Hepatocyte (in vitro differentiated cells): ENCODE measurements at regions not wholly inside any gene's neighbourhood (a gene's known extent, or its start where the extent isn't known, plus 50 kb on each side); places are given as distances from the start of the nearest gene placed in this dataset.

ENCODE experiments used
- EZH2 ChIP-seq: fragments of 200-600 bp; sonication (generic); IDR thresholded peaks from 2 replicates; pipeline ENCODE4 v1.6.1; 2016; ENCODE audit warnings: antibody characterized with exemption, mild to moderate bottlenecking, borderline replicate concordance
- EZH2phosphoT487 ChIP-seq: fragments of 200-600 bp; sonication (generic); IDR thresholded peaks from one replicate; pipeline ENCODE4 v1.6.1; 2018; ENCODE audit warnings: antibody characterized with exemption, mild to moderate bottlenecking, low read depth, moderate library complexity; ENCODE audit not compliant: unreplicated experiment, severe bottlenecking
- TF ChIP-seq, protein P1 (sequence below): fragments of 200-600 bp; sonication (generic); IDR thresholded peaks from 2 replicates; pipeline ENCODE4 v1.5.1; 2016; ENCODE audit warnings: antibody characterized with exemption, mild to moderate bottlenecking; ENCODE audit not compliant: poor library complexity

GRCh38 chr5:99441235-99441634 lies 512.4 kb upstream of the CHD1 start:
- TF ChIP-seq, protein P1, sequence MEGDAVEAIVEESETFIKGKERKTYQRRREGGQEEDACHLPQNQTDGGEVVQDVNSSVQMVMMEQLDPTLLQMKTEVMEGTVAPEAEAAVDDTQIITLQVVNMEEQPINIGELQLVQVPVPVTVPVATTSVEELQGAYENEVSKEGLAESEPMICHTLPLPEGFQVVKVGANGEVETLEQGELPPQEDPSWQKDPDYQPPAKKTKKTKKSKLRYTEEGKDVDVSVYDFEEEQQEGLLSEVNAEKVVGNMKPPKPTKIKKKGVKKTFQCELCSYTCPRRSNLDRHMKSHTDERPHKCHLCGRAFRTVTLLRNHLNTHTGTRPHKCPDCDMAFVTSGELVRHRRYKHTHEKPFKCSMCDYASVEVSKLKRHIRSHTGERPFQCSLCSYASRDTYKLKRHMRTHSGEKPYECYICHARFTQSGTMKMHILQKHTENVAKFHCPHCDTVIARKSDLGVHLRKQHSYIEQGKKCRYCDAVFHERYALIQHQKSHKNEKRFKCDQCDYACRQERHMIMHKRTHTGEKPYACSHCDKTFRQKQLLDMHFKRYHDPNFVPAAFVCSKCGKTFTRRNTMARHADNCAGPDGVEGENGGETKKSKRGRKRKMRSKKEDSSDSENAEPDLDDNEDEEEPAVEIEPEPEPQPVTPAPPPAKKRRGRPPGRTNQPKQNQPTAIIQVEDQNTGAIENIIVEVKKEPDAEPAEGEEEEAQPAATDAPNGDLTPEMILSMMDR: no peak
- TF ChIP-seq EZH2: no peak
- TF ChIP-seq EZH2phosphoT487: no peak
